HG02623 (cell line): ENCODE measurements at regions not wholly inside any gene's neighbourhood (a gene's known extent, or its start where the extent isn't known, plus 50 kb on each side); places are given as distances from the start of the nearest gene placed in this dataset.
"Not testable (repeated sequence)": the region's sequence is repeated elsewhere in the genome, so short reads cannot be mapped to it uniquely, and the experiment has no call there.

Source experiments
- ATAC-seq: cut with Tn5 transposase; IDR thresholded peaks from one replicate; pipeline ENCODE4 v1.9.1; 2021; ENCODE audit warnings: moderate library complexity; ENCODE audit not compliant: unreplicated experiment

GRCh38 chrX:10469-11458 is 270.4 kb upstream of the PLCXD1 start:
- ATAC-seq: not testable (repeated sequence)

- ATAC-seq: peak; percentile 45
Observed at GRCh38 chrX:13821-14443, 267.2 kb upstream of the PLCXD1 start.

- ATAC-seq: not testable (repeated sequence)
Observed at GRCh38 chrX:14452-14851, 266.7 kb upstream of the PLCXD1 start.

GRCh38 chrX:18768-19454 is 262.3 kb upstream of the PLCXD1 start:
- ATAC-seq: peak; percentile 65

GRCh38 chrX:19455-19827 is 261.7 kb upstream of the PLCXD1 start:
- ATAC-seq: peak; percentile 10

GRCh38 chrX:19912-20571 is 261.1 kb upstream of the PLCXD1 start:
- ATAC-seq: peak; percentile 46

- ATAC-seq: not testable (repeated sequence)
Observed at GRCh38 chrX:24139-24538, 257.0 kb upstream of the PLCXD1 start.
